IPS-15b (cell line): ENCODE measurements at regions not wholly inside any gene's neighbourhood (a gene's known extent, or its start where the extent isn't known, plus 50 kb on each side); places are given as distances from the start of the nearest gene placed in this dataset.

Experiments
- H3K27me3 ChIP-seq: one replicate; pipeline ENCODE4 v1.6.1; 2013; ENCODE audit warnings: low read length; ENCODE audit not compliant: control insufficient read depth, insufficient read depth
- H3K36me3 ChIP-seq: one replicate; pipeline ENCODE4 v1.6.1; 2013; ENCODE audit warnings: low read length; ENCODE audit not compliant: control insufficient read depth, insufficient read depth
- H3K4me1 ChIP-seq: one replicate; pipeline ENCODE4 v1.6.1; 2013; ENCODE audit warnings: mild to moderate bottlenecking, low read length; ENCODE audit not compliant: control insufficient read depth, insufficient read depth
- H3K4me3 ChIP-seq: one replicate; pipeline ENCODE4 v1.5.1; 2013; ENCODE audit warnings: low read depth, low read length
- H3K9ac ChIP-seq: one replicate; pipeline ENCODE4 v1.6.1; 2013; ENCODE audit warnings: low read depth, mild to moderate bottlenecking, low read length
- H3K9me3 ChIP-seq: one replicate; pipeline ENCODE4 v1.6.1; 2013; ENCODE audit warnings: mild to moderate bottlenecking, low read length; ENCODE audit not compliant: control insufficient read depth, insufficient read depth

DNA sequence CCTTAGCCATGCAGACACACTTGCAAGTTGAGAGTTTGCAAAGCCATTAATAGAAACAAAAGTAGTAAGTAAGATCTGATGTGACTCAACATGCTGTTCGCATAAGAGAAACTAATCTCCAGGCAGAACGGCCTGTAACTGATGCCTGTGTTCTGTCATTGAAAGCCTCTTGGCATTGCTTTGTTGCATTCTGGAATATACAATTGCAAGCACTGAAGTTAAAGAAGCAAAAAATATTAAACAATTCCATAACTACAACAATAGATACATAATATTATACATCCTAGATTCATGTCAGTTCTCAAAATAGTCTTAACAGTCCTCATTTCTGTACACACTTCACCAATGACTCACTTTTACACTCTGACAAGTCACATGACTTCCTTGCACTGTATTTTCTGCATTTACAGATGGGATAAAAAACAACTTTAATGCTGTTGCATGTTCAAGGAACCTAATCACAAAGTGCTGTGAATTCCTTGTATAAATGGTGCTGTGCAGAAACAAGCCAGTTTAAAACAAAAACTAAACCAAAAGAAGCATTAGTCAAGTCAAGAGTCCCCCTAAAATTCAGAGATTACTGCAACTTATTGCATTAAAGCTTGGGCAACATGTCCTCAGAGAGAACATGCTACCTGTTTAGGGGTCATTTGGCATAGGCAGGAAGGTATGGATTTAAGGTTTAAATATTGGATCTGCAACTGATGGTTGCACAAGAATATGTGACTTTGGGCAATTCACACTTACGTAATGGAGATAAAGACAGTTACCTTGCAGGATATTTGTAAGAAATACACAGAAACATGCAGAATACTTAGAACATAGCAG, 79.5 kb upstream of the SERP2 start:
- Histone ChIP-seq H3K9me3 (no peaks in the 10 kb centered on the region), H3K9ac (no peak overlapping the region), H3K4me1 (peaks cover 4% of the 10 kb centered on the region), H3K36me3 (no peaks in the 10 kb centered on the region), H3K27me3 (peaks cover 3% of the 10 kb centered on the region), H3K4me3 (no peak overlapping the region)

DNA sequence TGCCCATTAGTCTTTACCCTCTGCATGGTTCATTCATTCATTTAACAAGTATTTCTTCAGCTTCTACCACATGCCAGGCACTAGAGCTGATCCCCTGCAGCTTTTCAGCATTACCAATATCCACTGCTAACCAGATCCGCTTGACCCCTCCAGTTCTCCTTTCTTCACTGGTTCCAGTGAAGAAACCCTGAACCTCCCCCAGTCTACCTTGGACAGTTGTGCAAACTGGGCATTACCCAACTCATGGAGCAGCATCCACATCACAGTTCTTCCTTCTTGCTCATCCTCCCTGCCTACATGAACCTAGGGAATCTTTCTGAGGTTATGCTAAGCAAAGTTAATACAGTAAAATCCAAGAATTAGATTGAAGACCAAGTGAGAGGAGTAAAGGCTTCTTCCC, 78.7 kb upstream of the SERP2 start:
- no peaks in the 10 kb centered on the region for H3K36me3 ChIP-seq
- peaks cover 4% of the 10 kb centered on the region for H3K4me1 ChIP-seq
- peaks cover 3% of the 10 kb centered on the region for H3K27me3 ChIP-seq
- H3K9ac ChIP-seq, result no peak overlapping the region
- no peak overlapping the region for H3K4me3 ChIP-seq
- no peaks in the 10 kb centered on the region for H3K9me3 ChIP-seq

DNA sequence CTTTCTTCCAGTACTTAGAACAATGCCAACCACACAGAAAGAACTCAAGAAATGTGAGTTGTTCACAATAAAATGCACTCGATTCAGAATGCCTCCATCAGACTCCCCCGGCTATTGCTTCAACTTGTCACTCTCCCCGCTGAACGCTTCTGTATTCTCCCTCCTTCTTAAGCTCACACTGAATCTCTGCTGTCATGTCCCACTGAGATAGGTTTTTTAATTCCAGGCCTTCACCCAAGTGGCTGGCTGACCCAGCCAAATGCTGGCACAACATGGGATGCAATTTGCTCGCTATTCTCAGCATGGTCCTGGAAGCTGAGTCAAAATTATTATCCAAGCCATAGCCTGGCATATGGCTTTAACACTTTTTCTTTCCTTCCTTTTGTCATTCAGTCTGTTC, 76.8 kb upstream of the SERP2 start:
- Histone ChIP-seq H3K4me1 (no peaks in the 10 kb centered on the region), H3K4me3 (no peak overlapping the region), H3K9ac (no peak overlapping the region), H3K9me3 (no peaks in the 10 kb centered on the region), H3K36me3 (no peaks in the 10 kb centered on the region), H3K27me3 (peaks cover under 1% of the 10 kb centered on the region)

DNA sequence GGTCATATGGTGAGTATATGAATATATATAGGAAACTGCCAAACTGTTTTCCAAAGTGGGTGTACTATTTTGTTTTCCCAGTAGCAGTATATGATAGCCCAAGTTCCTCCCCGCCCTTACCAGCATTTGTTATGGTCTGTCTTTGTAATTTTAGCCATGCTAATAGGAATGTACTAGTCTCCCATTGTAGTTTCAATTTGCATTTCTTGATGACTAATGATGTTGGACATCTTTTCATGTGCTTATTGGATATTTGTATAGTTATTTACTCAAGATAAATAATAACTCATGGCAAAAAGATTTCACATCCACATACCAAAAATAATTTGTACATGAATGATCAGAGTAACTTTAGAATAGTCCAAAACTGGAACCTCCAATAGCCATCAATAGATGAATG, 75.3 kb upstream of the SERP2 start:
- H3K4me1 ChIP-seq, result no peaks in the 10 kb centered on the region
- no peaks in the 10 kb centered on the region for H3K27me3 ChIP-seq
- H3K9me3 ChIP-seq, result no peaks in the 10 kb centered on the region
- no peak overlapping the region for H3K4me3 ChIP-seq
- H3K36me3 ChIP-seq, result no peaks in the 10 kb centered on the region
- no peak overlapping the region for H3K9ac ChIP-seq

DNA sequence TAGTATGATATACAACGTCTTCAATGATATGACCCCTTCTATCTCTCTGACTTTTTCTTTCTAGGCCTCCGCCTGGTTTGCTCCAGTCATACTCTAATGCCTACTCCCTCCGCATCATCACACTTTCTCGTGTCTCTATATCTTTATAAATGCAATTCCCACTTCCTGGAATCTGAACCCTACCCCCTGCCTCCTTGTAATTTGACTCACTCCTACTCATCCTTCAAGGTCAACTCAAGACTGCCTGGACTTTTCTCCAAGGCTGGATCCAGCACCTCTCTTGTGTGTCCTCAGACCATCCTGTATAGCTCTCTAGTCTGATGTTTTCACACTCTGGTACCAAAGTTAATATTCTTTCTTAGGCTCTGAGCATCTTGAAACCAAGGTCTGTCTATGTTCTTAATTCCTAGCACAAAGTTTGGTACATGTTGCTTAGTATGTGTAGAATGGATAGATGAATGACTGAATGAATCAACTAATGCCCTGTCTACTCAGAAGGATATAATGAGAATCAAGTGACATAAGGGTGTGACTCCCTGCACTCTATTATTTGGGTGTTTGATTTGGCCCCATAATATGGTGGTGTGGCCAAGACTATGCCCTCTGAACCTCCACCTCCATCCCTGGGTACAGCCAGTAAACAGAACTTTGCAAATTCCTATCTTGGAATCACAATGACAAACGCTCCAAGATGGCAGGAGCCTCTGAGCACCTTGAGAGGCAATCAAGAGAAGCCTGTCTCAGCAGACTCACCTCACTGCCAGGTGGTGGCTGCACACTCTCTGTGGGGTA, 74.3 kb upstream of the SERP2 start:
- Histone ChIP-seq H3K9ac (no peak overlapping the region), H3K4me1 (no peaks in the 10 kb centered on the region)

DNA sequence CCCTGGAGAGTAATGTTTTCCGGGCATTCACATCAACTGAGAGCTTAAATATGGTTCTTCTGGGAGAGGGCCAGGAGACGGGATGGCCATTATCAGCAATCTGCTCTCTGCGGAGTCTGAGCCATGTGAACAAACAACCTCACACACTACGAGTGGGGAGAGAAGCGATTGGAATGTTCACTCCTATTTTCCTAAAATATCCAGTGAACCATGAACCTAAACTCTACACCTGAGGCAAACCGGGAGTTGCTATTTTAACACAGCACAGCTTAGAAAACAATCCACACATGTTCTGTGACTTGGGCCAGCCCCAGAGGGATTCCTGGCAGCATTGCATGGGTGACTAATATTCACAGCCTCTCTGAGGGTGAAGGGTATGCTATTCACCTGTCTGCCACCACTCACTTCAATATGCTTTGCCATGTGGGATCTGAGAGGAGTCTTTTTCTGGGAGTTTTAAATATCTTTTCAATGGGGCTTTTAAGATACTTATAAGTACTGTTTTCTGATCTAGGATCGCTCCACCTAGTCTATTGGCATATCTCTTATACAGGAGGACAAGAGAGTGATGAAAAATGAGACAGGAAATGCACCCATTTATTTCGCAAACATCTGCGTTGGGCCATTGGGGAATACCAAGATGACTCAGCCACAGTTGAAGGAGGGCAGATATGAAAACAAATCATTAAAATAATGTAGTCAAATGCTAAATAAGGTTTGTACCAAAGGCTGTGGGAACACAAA, 72.6 kb upstream of the SERP2 start:
- H3K36me3 ChIP-seq, result no peaks in the 10 kb centered on the region
- peaks cover 11% of the 10 kb centered on the region for H3K4me1 ChIP-seq
- H3K4me3 ChIP-seq, result no peak overlapping the region

More for the DNA sequence above, 74.3 kb upstream of the SERP2 start:
- Histone ChIP-seq H3K27me3 (peaks cover 9% of the 10 kb centered on the region), H3K4me3 (no peak overlapping the region), H3K36me3 (no peaks in the 10 kb centered on the region), H3K9me3 (no peaks in the 10 kb centered on the region)

DNA sequence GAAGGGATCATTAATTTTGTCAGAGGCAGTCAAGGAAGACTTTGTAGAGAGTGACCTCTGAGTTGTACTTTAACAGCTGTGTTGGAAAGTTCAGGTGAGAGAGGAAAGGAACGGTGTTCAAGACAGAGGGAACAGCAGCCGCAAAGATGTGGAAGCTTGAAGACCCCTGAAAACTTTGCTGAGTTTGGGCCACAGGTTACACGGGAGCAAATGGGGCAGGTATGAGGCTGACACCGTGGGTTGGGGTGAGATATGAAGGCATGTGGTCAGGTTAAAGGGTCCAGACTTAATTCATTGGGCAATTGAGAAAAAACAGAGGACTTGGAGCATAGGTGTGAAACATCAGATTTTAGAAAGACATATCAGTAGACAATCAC, 72.0 kb upstream of the SERP2 start:
- peaks cover 15% of the 10 kb centered on the region for H3K4me1 ChIP-seq
- H3K4me3 ChIP-seq, result no peak overlapping the region

More for the DNA sequence above, 72.6 kb upstream of the SERP2 start:
- Histone ChIP-seq H3K9me3 (no peaks in the 10 kb centered on the region), H3K27me3 (peaks cover 23% of the 10 kb centered on the region), H3K9ac (no peak overlapping the region)

DNA sequence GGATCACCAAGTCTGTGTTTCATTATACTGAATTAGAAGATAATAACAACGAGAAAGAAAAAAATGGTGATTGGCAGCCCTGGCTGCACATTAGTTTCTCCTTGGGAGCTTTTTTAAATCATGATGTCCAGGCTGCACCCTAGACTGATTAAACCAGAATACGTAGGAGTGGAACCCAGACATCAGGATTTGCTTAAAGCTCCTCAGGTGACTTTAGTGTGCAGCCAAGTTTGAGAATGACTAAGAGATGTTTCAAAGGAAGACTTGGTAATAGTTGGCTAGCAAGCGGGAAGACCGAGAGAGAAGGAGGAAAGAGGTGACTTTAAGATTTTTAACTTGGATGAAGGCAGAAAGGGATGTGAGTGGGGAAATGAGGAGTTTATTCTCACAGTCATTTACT, 71.4 kb upstream of the SERP2 start:
- Histone ChIP-seq H3K4me1 (peaks cover 16% of the 10 kb centered on the region), H3K9ac (no peak overlapping the region), H3K36me3 (no peaks in the 10 kb centered on the region), H3K9me3 (no peaks in the 10 kb centered on the region), H3K27me3 (peaks cover 24% of the 10 kb centered on the region), H3K4me3 (no peak overlapping the region)

More for the DNA sequence above, 72.0 kb upstream of the SERP2 start:
- Histone ChIP-seq H3K27me3 (peaks cover 24% of the 10 kb centered on the region), H3K9me3 (no peaks in the 10 kb centered on the region), H3K9ac (no peak overlapping the region), H3K36me3 (no peaks in the 10 kb centered on the region)

DNA sequence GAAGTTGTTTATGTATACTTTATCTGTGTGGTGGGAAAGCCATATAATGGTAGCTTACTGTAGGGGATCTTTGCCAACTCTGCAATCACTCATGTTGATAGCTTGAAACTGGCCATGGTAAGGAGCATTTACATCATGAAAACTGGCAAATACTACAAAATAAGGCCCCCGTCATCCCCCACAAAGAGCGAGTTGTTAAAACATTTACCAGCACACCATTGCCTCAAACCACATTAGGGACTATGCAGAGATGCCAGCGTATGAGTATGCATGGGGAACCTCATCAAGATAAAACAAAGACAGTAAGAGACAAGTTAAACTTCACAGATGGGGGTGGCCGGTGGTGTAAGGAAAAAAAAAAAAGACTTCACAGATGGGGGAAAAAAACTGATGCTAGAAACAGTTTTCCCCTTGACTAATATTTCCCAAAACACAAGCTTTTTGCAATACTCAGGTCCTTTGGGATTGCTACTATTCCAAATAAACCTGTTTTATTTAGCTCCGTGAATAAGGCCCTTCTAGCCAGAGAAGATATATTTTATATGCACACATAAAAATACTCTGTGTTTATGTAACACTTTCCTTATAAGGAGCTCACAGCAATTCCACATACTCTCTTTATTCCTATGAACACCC, 70.6 kb upstream of the SERP2 start:
- Histone ChIP-seq H3K9ac (no peak overlapping the region), H3K4me1 (peaks cover 16% of the 10 kb centered on the region), H3K36me3 (no peaks in the 10 kb centered on the region), H3K9me3 (no peaks in the 10 kb centered on the region), H3K27me3 (peaks cover 33% of the 10 kb centered on the region), H3K4me3 (no peak overlapping the region)

DNA sequence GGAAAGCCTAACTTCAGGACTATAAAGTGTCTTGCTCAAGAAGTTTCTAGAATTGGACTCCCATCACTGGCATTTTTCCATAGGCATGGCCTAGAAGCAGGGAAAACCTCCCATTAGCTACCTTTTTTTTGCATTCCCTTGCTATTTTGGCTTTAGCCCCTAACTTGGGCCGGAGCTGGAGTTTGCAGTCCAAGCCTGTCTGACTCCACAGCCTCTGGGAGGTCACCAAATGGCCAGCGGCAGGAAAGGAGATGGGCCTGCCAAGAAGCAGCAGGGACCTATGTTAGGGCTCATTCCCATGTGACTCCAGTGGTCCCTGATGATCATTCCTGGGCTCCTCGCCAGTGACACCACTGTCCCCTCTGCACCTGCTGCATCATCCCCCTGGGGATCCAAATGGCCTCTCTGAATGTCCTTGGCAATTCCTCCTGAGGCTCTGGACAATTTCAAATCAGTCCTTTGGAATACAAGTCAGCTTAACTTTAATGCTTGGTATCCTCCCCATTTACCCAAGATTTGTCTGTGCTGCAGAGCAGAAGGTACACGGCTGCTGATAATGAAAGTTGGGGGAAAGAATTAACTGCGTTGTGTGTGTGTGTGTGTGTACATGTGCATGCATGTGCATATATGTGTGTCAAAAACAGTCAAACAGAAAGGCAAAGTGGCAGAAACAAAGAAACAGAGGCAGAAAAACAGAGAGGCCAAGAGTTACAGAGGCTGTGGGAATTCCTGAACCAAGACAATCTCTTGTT, 69.8 kb upstream of the SERP2 start:
- Histone ChIP-seq H3K4me1 (peaks cover 16% of the 10 kb centered on the region), H3K36me3 (no peaks in the 10 kb centered on the region), H3K9ac (no peak overlapping the region)

DNA sequence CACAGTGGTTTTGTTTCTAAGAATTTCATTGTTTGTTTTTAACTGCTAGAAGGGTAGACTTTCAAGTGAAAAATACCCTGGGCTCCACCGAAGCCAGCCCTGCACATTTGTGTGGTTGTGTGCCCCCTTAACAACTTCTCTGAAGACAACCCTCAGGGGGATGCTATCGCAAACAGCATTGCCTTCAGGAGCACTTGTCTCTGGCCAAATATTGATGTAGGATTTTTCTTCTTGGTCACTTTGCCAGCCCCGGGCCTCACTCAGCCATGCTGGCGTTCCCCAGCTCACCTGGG, 69.2 kb upstream of the SERP2 start:
- H3K9me3 ChIP-seq, result no peaks in the 10 kb centered on the region
- peaks cover 16% of the 10 kb centered on the region for H3K4me1 ChIP-seq
- no peak overlapping the region for H3K4me3 ChIP-seq
- no peak overlapping the region for H3K9ac ChIP-seq
- H3K36me3 ChIP-seq, result no peaks in the 10 kb centered on the region
- H3K27me3 ChIP-seq, result peaks cover 46% of the 10 kb centered on the region

More for the DNA sequence above, 69.8 kb upstream of the SERP2 start:
- H3K4me3 ChIP-seq, result no peak overlapping the region
- H3K27me3 ChIP-seq, result peaks cover 41% of the 10 kb centered on the region
- H3K9me3 ChIP-seq, result no peaks in the 10 kb centered on the region
